ENCODE measurements at regions not wholly inside any gene's neighbourhood (a gene's known extent, or its start where the extent isn't known, plus 50 kb on each side); places are given as distances from the start of the nearest gene placed in this dataset.

GRCh38 chr9:120312031-120312430 is 267.9 kb downstream of the CDK5RAP2 start (continued):
- TF ChIP-seq NR2F2 (IDR thresholded peaks at IDR 0.05) (no peak), EGR1 (IDR thresholded peaks at IDR 0.05; ENCODE audit: low read depth in 2 of 2) (no peak), RXRA (IDR thresholded peaks at IDR 0.05) (no peak), ZBTB33 (IDR thresholded peaks at IDR 0.05) (no peak), FOXA2 (IDR thresholded peaks at IDR 0.05) (no peak), ATF3 (IDR thresholded peaks at IDR 0.05) (no peak), JUND (IDR thresholded peaks at IDR 0.05) (no peak)

- 93% methylated on average over 3 of the region's 3 CpGs for WGBS
- H3K4me3 ChIP-seq (ENCODE audit: low read depth in 1 of 3, low read length in 3 of 3) = no peak overlapping the region
- no peak overlapping the region for H3K9ac ChIP-seq (ENCODE audit: low read depth in 1 of 2, low read length in 2 of 2)
- no peaks in the 10 kb centered on the region for H3K4me1 ChIP-seq (ENCODE audit: control insufficient read depth in 4 of 4, insufficient read depth in 4 of 4, low read length in 3 of 4)
- H3K9me3 ChIP-seq (ENCODE audit: control insufficient read depth in 4 of 4, low read length in 3 of 4) = no peaks in the 10 kb centered on the region
- TF ChIP-seq CTCF (IDR thresholded peaks at IDR 0.05; ENCODE audit: low read depth, low read length, missing input control) (no peak), ATF3 (IDR thresholded peaks at IDR 0.05) (no peak), RXRA (IDR thresholded peaks at IDR 0.05) (no peak), NR2F2 (IDR thresholded peaks at IDR 0.05) (no peak), YY1 (IDR thresholded peaks at IDR 0.05) (no peak), TAF1 (conservative IDR thresholded peaks at IDR 0.05) (no peak), SP1 (IDR thresholded peaks at IDR 0.05) (no peak), GABPA (IDR thresholded peaks at IDR 0.05 in 1 of 2, conservative IDR thresholded peaks at IDR 0.05 in 1 of 2) (no peak), FOXA2 (IDR thresholded peaks at IDR 0.05) (no peak), RAD21 (IDR thresholded peaks at IDR 0.05) (no peak), REST (IDR thresholded peaks at IDR 0.05) (no peak), ZBTB33 (IDR thresholded peaks at IDR 0.05) (no peak), JUND (IDR thresholded peaks at IDR 0.05) (no peak), EGR1 (IDR thresholded peaks at IDR 0.05; ENCODE audit: low read depth in 2 of 2) (no peak), HNF4G (IDR thresholded peaks at IDR 0.05) (no peak), HNF4A (conservative IDR thresholded peaks at IDR 0.05) (no peak), MAX (IDR thresholded peaks at IDR 0.05) (no peak), FOXA1 (IDR thresholded peaks at IDR 0.05) (no peak)
- DNase-seq (ENCODE audit: low spot score) = no peak
- H3K36me3 ChIP-seq (ENCODE audit: control insufficient read depth in 4 of 4, insufficient read depth in 3 of 4, low read depth in 1 of 4, low read length in 3 of 4) = no peaks in the 10 kb centered on the region
- H3K27me3 ChIP-seq (ENCODE audit: control insufficient read depth in 4 of 4, insufficient read depth in 4 of 4, low read length in 3 of 4) = peaks cover 0 to 2% (median 0%) of the 10 kb centered on the region in 4 donors
- H3K27ac ChIP-seq (ENCODE audit: low read depth in 1 of 2, low read length in 2 of 2) = no peak overlapping the region
Observed at GRCh38 chr9:120310035-120310434, 269.9 kb downstream of the CDK5RAP2 start.

All from liver (tissue), 8 donors.